K562 (cell line): ENCODE measurements at regions not wholly inside any gene's neighbourhood (a gene's known extent, or its start where the extent isn't known, plus 50 kb on each side); places are given as distances from the start of the nearest gene placed in this dataset.

ENCODE experiments used
- BHLHE40 ChIP-seq: IDR thresholded peaks from 2 replicates; pipeline ENCODE4 v1.6.1; 2011; ENCODE audit warnings: low read length, improper control_type of control experiment
- EHMT2 ChIP-seq: fragments of 450-650 bp; IDR thresholded peaks from 2 replicates; pipeline ENCODE4 v1.6.1; 2018; ENCODE audit warnings: antibody characterized with exemption
- NFATC3 ChIP-seq: fragments of 450-650 bp; IDR thresholded peaks from 2 replicates; pipeline ENCODE4 v1.6.1; 2017; ENCODE audit warnings: mild to moderate bottlenecking
- PTRF ChIP-seq: fragments of 450-650 bp; IDR thresholded peaks from 2 replicates; pipeline ENCODE4 v1.6.1; 2016; ENCODE audit warnings: mild to moderate bottlenecking, missing genetic modification characterization, missing compliant biosample characterization
- SAFB ChIP-seq: fragments of 200-400 bp; formaldehyde crosslinking; IDR thresholded peaks from 2 replicates; pipeline ENCODE4 v1.6.1; 2017; ENCODE audit warnings: low read depth, low read length, borderline replicate concordance
- SAFB2 ChIP-seq: fragments of 200-400 bp; formaldehyde crosslinking; IDR thresholded peaks from 2 replicates; pipeline ENCODE4 v1.6.1; 2018; ENCODE audit warnings: borderline replicate concordance, low read length, low read depth, moderate library complexity; ENCODE audit not compliant: severe bottlenecking
- SPI1 ChIP-seq: IDR thresholded peaks from 2 replicates; pipeline ENCODE4 v1.6.1; 2011; ENCODE audit warnings: low read depth, low read length, control low read depth, borderline replicate concordance
- TF ChIP-seq, protein P1 (sequence below): fragments of 450-650 bp; formaldehyde crosslinking; IDR thresholded peaks from 2 replicates; pipeline ENCODE4 v1.4.0; 2022; ENCODE audit warnings: mild to moderate bottlenecking, moderate library complexity
- TF ChIP-seq, protein P2 (sequence below): sonication (generic); formaldehyde crosslinking; IDR thresholded peaks from 2 replicates; pipeline ENCODE4 v1.5.0; 2020; ENCODE audit warnings: missing genetic modification reagents

DNA sequence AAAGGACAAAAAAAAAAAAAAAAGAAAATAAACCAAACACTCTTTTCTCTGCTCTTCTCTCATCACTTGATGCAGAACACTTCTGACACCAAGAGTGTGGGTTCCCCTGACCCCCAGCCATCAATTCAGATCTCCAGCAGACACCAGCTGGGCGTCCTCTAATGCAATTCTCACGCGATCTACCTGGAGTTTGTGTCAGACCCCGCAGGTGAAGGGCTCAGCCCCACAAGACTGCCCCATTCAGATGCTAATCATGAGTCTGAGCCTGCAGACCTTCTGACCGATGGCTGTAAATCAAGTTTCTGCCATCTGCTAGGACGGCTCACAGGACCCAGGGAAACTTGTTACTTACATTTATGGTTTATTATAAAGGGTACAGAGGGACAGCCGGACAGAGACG lies 133.6 kb upstream of the C1orf174 start:
- TF ChIP-seq SAFB2 (no peak), NFATC3 (no peak), PTRF (tag) (no peak), BHLHE40 (no peak), EHMT2 (no peak), SPI1 (no peak), SAFB (no peak)
- TF ChIP-seq, protein P1, sequence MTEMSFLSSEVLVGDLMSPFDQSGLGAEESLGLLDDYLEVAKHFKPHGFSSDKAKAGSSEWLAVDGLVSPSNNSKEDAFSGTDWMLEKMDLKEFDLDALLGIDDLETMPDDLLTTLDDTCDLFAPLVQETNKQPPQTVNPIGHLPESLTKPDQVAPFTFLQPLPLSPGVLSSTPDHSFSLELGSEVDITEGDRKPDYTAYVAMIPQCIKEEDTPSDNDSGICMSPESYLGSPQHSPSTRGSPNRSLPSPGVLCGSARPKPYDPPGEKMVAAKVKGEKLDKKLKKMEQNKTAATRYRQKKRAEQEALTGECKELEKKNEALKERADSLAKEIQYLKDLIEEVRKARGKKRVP (CRISPR knock-in tag) = no peak
- TF ChIP-seq, protein P2, sequence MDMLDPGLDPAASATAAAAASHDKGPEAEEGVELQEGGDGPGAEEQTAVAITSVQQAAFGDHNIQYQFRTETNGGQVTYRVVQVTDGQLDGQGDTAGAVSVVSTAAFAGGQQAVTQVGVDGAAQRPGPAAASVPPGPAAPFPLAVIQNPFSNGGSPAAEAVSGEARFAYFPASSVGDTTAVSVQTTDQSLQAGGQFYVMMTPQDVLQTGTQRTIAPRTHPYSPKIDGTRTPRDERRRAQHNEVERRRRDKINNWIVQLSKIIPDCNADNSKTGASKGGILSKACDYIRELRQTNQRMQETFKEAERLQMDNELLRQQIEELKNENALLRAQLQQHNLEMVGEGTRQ (CRISPR knock-in tag) = no peak
